ENCODE measurements at regions not wholly inside any gene's neighbourhood (a gene's known extent, or its start where the extent isn't known, plus 50 kb on each side); places are given as distances from the start of the nearest gene placed in this dataset.
A peak's percentile ranks its signal among the peaks of the same experiment; 100 is the strongest.

- H3K27me3 ChIP-seq (replicated peaks; ENCODE audit: insufficient read depth, low read depth, low read length, poor library complexity): no peaks in the 10 kb centered on the region
- no TSS peak for BruUV-seq (replicated peaks)
- TF ChIP-seq, protein P1, sequence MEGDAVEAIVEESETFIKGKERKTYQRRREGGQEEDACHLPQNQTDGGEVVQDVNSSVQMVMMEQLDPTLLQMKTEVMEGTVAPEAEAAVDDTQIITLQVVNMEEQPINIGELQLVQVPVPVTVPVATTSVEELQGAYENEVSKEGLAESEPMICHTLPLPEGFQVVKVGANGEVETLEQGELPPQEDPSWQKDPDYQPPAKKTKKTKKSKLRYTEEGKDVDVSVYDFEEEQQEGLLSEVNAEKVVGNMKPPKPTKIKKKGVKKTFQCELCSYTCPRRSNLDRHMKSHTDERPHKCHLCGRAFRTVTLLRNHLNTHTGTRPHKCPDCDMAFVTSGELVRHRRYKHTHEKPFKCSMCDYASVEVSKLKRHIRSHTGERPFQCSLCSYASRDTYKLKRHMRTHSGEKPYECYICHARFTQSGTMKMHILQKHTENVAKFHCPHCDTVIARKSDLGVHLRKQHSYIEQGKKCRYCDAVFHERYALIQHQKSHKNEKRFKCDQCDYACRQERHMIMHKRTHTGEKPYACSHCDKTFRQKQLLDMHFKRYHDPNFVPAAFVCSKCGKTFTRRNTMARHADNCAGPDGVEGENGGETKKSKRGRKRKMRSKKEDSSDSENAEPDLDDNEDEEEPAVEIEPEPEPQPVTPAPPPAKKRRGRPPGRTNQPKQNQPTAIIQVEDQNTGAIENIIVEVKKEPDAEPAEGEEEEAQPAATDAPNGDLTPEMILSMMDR (conservative IDR thresholded peaks at IDR 0.05; ENCODE audit: low read depth, low read length): no peak
- no peak for TF ChIP-seq EZH2 (IDR thresholded peaks at IDR 0.05; ENCODE audit: borderline replicate concordance, low read depth, low read length, poor library complexity, severe bottlenecking)
- no peak for DNase-seq (ENCODE audit: low spot score)
- ChIA-PET POLR2A (ENCODE audit: low non-redundant PET) (no interaction called here), CTCF (interaction anchor here (0.5 to 1.3 kb wide), 17 partner anchors 10 to 1922 kb away, joined by 3 to 28 read pairs (median 5); partner anchors contain the start of genes CEP68 and RAB1A)
- peak overlapping the region; percentile 46 for H3K4me3 ChIP-seq (ENCODE audit: low read depth, low read length, poor library complexity, severe bottlenecking)
- peak overlapping the region; percentile 59 for H3K27ac ChIP-seq (ENCODE audit: low read depth, low read length, poor library complexity, severe bottlenecking)
- intact Hi-C loops (cut with micrococcal nuclease; ENCODE audit: unreplicated experiment): loop anchor here (5.0 kb wide), 1 partner anchor 654 kb away; no protein-coding TSS in a partner anchor
- H3K36me3 ChIP-seq (ENCODE audit: insufficient read depth, low read length, poor library complexity, severe bottlenecking): no peaks in the 10 kb centered on the region
- H3K9me3 ChIP-seq (ENCODE audit: low read depth, low read length, poor library complexity, severe bottlenecking): no peaks in the 10 kb centered on the region
- H3K4me1 ChIP-seq (ENCODE audit: insufficient read depth, low read length, poor library complexity, severe bottlenecking): peaks cover 18% of the 10 kb centered on the region
Measured at GRCh38 chr2:64918220-64918886, 70.8 kb upstream of the SLC1A4 start.

GRCh38 chr2:64919261-64919660, 69.9 kb upstream of the SLC1A4 start:
- no TSS peak for BruUV-seq (replicated peaks)
- Histone ChIP-seq H3K9me3 (ENCODE audit: low read depth, low read length, poor library complexity, severe bottlenecking) (no peaks in the 10 kb centered on the region), H3K27me3 (replicated peaks; ENCODE audit: insufficient read depth, low read depth, low read length, poor library complexity) (no peaks in the 10 kb centered on the region), H3K36me3 (ENCODE audit: insufficient read depth, low read length, poor library complexity, severe bottlenecking) (no peaks in the 10 kb centered on the region), H3K27ac (ENCODE audit: low read depth, low read length, poor library complexity, severe bottlenecking) (no peak overlapping the region), H3K4me1 (ENCODE audit: insufficient read depth, low read length, poor library complexity, severe bottlenecking) (peaks cover 18% of the 10 kb centered on the region), H3K4me3 (ENCODE audit: low read depth, low read length, poor library complexity, severe bottlenecking) (no peak overlapping the region)
- intact Hi-C loops (cut with micrococcal nuclease; ENCODE audit: unreplicated experiment): loop anchor here (5.0 kb wide), 1 partner anchor 653 kb away; no protein-coding TSS in a partner anchor
- DNase-seq (ENCODE audit: low spot score): no peak
- TF ChIP-seq EZH2 (IDR thresholded peaks at IDR 0.05; ENCODE audit: borderline replicate concordance, low read depth, low read length, poor library complexity, severe bottlenecking): no peak
- TF ChIP-seq, protein P1 (conservative IDR thresholded peaks at IDR 0.05; ENCODE audit: low read depth, low read length): no peak
- CTCF ChIA-PET: interaction anchor here (0.7 kb wide), 1 partner anchor 13 kb away, joined by 3 read pairs; no protein-coding TSS in a partner anchor
- POLR2A ChIA-PET (ENCODE audit: low non-redundant PET): no interaction called here

DNA sequence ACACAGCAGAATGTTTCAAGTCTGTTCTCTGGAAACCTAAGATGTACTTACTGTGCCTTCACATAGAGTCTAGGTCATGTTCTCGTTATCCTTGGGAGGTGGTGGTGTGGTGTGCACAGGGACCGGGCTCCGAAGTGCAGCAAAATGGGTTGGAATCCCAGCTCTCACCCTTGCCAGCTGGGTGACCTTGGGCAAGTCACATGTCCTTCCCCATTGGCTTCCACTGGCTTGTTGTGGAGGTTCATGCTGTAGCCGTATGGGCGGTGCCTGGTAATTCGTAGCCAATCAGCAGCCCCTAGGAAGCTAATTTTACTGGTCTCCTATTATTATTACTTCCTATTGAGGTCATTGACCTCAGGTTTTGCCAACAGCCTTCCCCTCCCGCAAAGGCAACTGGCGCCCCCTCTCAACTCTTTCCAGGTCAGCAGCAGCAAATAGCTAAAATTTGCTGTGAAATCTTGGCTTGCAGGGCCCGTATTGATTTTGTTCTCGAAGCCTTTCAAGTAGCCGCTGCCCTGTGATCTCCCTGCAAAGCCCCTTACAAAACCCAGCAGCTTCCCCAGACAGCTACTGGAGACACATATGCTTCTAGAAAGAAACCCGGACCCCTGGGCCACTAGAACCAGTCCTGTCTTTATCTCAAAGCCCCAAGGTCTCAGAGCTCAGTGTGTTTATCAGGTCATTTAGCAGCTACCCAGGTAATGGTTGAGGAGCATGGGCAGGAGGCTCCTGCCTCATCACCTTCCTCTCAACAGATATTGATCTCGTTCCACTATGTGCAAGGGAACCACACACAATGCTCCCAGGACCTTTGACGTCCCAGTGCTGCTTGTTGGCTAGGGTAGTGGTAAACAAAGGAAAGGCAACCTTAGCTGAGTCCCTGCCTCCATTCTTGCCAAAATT, 66.5 kb upstream of the SLC1A4 start:
- H3K9me3 ChIP-seq (ENCODE audit: low read depth, low read length, poor library complexity, severe bottlenecking): no peaks in the 10 kb centered on the region
- no TSS peak for BruUV-seq (replicated peaks)
- intact Hi-C loops (cut with micrococcal nuclease; ENCODE audit: unreplicated experiment): no loop called here
- POLR2A ChIA-PET (ENCODE audit: low non-redundant PET): no interaction called here
- CTCF ChIA-PET: no interaction called here
- no peak for TF ChIP-seq EZH2 (IDR thresholded peaks at IDR 0.05; ENCODE audit: borderline replicate concordance, low read depth, low read length, poor library complexity, severe bottlenecking)
- TF ChIP-seq, protein P1 (conservative IDR thresholded peaks at IDR 0.05; ENCODE audit: low read depth, low read length): no peak
- no peaks in the 10 kb centered on the region for H3K27me3 ChIP-seq (replicated peaks; ENCODE audit: insufficient read depth, low read depth, low read length, poor library complexity)
- DNase-seq (ENCODE audit: low spot score): no peak
- H3K36me3 ChIP-seq (ENCODE audit: insufficient read depth, low read length, poor library complexity, severe bottlenecking): no peaks in the 10 kb centered on the region
- H3K27ac ChIP-seq (ENCODE audit: low read depth, low read length, poor library complexity, severe bottlenecking): no peak overlapping the region
- H3K4me1 ChIP-seq (ENCODE audit: insufficient read depth, low read length, poor library complexity, severe bottlenecking): peaks cover 8% of the 10 kb centered on the region
- H3K4me3 ChIP-seq (ENCODE audit: low read depth, low read length, poor library complexity, severe bottlenecking): no peak overlapping the region

Data from A673 (cell line).